DMS 273 (cell line): ENCODE measurements at regions not wholly inside any gene's neighbourhood (a gene's known extent, or its start where the extent isn't known, plus 50 kb on each side); places are given as distances from the start of the nearest gene placed in this dataset.

Source experiments
- DNase-seq: peaks from one replicate; lab custom pipeline; 2025; ENCODE audit not compliant: unreplicated experiment; lab: John Stamatoyannopoulos, UW

- DNase-seq, result no peak
Measured at GRCh38 chr10:78292250-78292981, 258.8 kb downstream of the RPS24 start.

GRCh38 chr10:78292982-78293865 is 259.6 kb downstream of the RPS24 start:
- DNase-seq, result peak; percentile 37

GRCh38 chr10:78295242-78295641 is 261.6 kb downstream of the RPS24 start:
- DNase-seq, result no peak

GRCh38 chr10:78296785-78297184 is 263.1 kb downstream of the RPS24 start:
- DNase-seq, result no peak

- no peak for DNase-seq
Measured at GRCh38 chr10:78297997-78298396, 264.3 kb downstream of the RPS24 start.

GRCh38 chr10:78298835-78299234 is 265.2 kb downstream of the RPS24 start:
- no peak for DNase-seq

- no peak for DNase-seq
Measured at GRCh38 chr10:78299851-78300468, 266.3 kb downstream of the RPS24 start.

GRCh38 chr10:78300526-78300925 is 266.9 kb downstream of the RPS24 start:
- no peak for DNase-seq

- DNase-seq, result no peak
Measured at GRCh38 chr10:78301481-78301880, 267.8 kb downstream of the RPS24 start.

- DNase-seq, result peak; percentile 38
Measured at GRCh38 chr10:78301891-78302738, 268.5 kb downstream of the RPS24 start.

- DNase-seq, result no peak
Measured at GRCh38 chr10:78302739-78302988, 269.0 kb downstream of the RPS24 start.

- peak; percentile 97 for DNase-seq
Measured at GRCh38 chr10:78302989-78303854, 269.6 kb downstream of the RPS24 start.

- DNase-seq, result no peak
Measured at GRCh38 chr10:78304091-78305045, 270.7 kb downstream of the RPS24 start.

GRCh38 chr10:78305311-78305710 is 271.6 kb downstream of the RPS24 start:
- DNase-seq, result no peak

GRCh38 chr10:78306358-78306757 is 272.7 kb downstream of the RPS24 start:
- no peak for DNase-seq

- DNase-seq, result no peak
Measured at GRCh38 chr10:78307576-78307975, 273.9 kb downstream of the RPS24 start.

GRCh38 chr10:78309536-78310237 is 276.0 kb downstream of the RPS24 start:
- no peak for DNase-seq

GRCh38 chr10:78310481-78311080 is 276.9 kb downstream of the RPS24 start:
- DNase-seq, result no peak
